ENCODE measurements at regions not wholly inside any gene's neighbourhood (a gene's known extent, or its start where the extent isn't known, plus 50 kb on each side); places are given as distances from the start of the nearest gene placed in this dataset.
A peak's percentile ranks its signal among the peaks of the same experiment; 100 is the strongest.

DNA sequence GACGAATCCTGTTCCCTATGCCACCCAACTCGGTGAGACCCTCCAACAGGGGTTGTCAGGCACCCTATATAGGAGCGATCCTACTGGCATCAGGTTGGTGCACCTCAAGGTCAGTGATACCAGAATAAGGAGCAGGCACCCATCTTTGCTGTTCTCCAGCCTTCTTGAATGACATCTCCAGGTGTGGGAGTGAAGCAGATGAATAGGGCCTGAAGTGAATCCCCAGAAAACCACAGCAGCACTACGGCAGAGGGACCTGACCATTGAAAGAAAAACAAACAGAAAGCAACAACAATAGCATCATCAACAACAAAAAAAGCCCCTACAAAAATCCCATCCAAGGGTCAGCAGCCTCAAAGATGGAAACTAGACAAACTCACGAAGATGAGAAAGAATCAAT, 445.2 kb upstream of the ATP2B1 start:
- H3K27ac ChIP-seq, result no peak overlapping the region
- H3K4me1 ChIP-seq, result no peaks in the 10 kb centered on the region
- intact Hi-C loops (cut with DNase I), result no loop called here
- WGBS, 2 donors, result 89 to 90% methylated on average over 2 to 3 of the region's 5 CpGs
- TF ChIP-seq, protein P1, sequence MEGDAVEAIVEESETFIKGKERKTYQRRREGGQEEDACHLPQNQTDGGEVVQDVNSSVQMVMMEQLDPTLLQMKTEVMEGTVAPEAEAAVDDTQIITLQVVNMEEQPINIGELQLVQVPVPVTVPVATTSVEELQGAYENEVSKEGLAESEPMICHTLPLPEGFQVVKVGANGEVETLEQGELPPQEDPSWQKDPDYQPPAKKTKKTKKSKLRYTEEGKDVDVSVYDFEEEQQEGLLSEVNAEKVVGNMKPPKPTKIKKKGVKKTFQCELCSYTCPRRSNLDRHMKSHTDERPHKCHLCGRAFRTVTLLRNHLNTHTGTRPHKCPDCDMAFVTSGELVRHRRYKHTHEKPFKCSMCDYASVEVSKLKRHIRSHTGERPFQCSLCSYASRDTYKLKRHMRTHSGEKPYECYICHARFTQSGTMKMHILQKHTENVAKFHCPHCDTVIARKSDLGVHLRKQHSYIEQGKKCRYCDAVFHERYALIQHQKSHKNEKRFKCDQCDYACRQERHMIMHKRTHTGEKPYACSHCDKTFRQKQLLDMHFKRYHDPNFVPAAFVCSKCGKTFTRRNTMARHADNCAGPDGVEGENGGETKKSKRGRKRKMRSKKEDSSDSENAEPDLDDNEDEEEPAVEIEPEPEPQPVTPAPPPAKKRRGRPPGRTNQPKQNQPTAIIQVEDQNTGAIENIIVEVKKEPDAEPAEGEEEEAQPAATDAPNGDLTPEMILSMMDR (IDR thresholded peaks at IDR 0.05), result no peak
- TF ChIP-seq POLR2A (IDR thresholded peaks at IDR 0.05), result no peak
- no peak for DNase-seq
- no peaks in the 10 kb centered on the region for H3K27me3 ChIP-seq
- H3K4me3 ChIP-seq, result no peak overlapping the region
- no peaks in the 10 kb centered on the region for H3K36me3 ChIP-seq
- H3K9me3 ChIP-seq, result no peaks in the 10 kb centered on the region

DNA sequence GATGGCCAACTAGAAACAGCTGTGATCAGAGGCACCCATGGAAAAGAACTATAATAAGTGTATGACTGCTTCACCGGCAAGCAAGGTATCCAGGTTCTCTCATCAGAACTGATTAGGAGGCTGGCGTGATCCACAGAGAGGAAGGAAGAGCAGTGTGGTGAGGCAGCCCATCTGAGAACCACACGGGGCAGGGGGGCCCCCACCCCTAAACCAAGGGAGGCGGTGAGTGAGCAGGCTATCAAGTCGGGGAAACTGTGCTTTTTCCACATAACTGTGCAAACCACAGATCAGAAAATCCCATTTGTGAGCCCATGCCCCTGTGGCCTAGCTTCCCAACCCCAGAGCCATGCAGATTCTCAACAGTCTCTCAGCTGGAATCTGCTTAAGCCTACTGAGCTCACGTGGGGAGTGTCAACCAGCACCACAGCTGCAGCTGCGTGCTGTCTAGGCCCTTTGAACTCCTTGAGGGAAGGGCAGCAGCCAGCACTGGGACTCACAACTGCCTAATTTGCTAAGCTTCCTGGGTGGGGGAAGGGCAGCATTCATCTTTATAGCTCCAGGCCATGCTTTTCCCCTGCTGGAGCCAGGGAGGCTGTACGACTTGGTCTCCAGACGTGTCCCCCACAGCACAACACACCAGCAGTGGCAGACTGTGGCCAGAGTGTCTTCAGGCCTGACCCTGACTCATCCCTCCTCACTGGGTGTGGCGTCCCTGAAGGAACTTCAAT, 444.4 kb upstream of the ATP2B1 start:
- TF ChIP-seq, protein P1 (IDR thresholded peaks at IDR 0.05), result no peak
- TF ChIP-seq POLR2A (IDR thresholded peaks at IDR 0.05), result no peak
- Histone ChIP-seq H3K9me3 (no peaks in the 10 kb centered on the region), H3K4me3 (no peak overlapping the region), H3K27me3 (no peaks in the 10 kb centered on the region), H3K4me1 (no peaks in the 10 kb centered on the region), H3K36me3 (no peaks in the 10 kb centered on the region), H3K27ac (no peak overlapping the region)
- intact Hi-C loops (cut with DNase I), result no loop called here
- WGBS, 2 donors, result 65 to 67% methylated on average over 4 to 6 of the region's 10 CpGs
- no peak for DNase-seq

DNA sequence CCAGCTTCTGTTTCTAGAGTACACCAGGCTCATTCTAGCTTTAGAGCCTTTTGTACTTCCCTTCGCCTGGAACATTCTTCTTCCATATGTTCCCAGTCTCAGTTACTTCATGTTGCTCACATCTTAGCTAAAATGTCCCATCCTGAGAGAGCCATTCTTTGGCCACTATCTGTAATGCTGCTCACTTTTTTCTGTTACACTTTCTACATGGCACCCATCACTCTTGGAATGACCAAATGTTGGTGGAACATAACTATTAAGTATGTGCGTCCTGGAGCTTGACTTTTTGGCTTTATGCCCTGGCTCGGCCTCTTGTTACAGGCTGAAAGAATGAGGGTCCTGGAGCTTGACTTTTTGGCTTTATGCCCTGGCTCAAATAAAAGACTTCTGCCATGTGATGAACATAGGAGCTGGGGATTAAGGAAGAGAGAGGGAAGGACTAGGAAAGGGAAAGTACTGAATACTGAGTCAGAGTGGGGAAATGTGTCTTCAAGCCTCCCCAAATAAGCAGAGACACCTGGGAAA, 442.9 kb upstream of the ATP2B1 start:
- no peak for TF ChIP-seq POLR2A (IDR thresholded peaks at IDR 0.05)
- TF ChIP-seq, protein P1 (IDR thresholded peaks at IDR 0.05), result no peak
- Histone ChIP-seq H3K4me1 (no peaks in the 10 kb centered on the region), H3K27ac (no peak overlapping the region), H3K9me3 (no peaks in the 10 kb centered on the region), H3K4me3 (no peak overlapping the region), H3K27me3 (no peaks in the 10 kb centered on the region), H3K36me3 (no peaks in the 10 kb centered on the region)
- WGBS, 2 donors, result 68 to 76% methylated on average over 3 of the region's 3 CpGs
- DNase-seq, result no peak
- intact Hi-C loops (cut with DNase I), result no loop called here

DNA sequence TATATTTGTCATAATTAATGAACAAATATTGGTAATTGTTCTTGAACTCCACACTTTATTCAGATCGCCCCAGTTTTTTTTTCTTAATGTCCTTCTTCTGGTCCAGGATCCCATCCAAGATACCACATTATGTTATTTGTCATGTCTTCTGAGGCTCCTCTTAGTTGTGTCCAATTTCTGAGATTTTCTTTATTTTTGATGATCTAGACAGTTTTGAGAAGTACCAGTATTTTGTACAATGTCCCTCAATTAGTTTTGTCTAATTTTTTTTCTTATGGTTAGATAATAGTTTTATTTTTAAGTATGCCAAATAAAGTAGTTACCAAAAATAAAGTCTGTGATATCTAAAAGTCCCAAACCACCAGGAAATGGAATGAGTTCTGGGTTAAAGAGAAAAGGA, 440.8 kb upstream of the ATP2B1 start:
- Histone ChIP-seq H3K4me3 (no peak overlapping the region), H3K27ac (no peak overlapping the region), H3K36me3 (no peaks in the 10 kb centered on the region), H3K4me1 (no peaks in the 10 kb centered on the region), H3K9me3 (no peaks in the 10 kb centered on the region), H3K27me3 (no peaks in the 10 kb centered on the region)
- WGBS, 2 donors, result 89 to 95% methylated on average over 1 of the region's 1 CpG
- intact Hi-C loops (cut with DNase I), result no loop called here
- no peak for DNase-seq
- TF ChIP-seq, protein P1 (IDR thresholded peaks at IDR 0.05), result no peak
- TF ChIP-seq POLR2A (IDR thresholded peaks at IDR 0.05), result no peak

DNA sequence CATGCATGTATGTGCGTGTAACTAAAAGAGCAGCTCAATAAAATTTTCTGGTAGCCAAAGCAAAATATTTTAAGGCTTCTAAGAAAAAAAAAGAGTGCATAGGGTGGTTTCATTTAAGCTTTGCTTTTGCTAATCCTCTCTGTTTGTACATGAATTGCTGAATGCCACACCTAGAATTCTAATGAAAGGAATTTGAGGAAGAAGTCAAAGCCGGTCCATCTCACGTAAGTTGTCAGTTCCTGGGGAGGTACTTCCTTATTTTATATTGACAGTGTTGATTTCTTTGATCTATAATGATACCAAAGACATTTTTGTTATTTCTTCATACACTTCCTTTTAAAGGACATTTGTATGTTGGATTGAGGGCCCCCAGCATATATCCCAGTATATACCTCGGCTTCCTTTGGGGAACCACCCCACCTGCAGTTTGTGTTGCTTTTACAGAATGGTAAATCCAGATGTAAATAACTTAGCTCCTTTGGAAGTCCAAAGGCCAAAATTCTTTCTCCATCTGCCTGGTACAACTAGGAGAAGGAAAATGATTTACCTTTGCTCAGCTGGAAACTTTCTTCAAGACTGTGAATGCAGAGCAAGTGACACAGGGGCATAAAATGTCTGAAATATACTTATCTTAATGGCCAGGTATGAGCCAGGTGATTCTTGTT, 420.9 kb upstream of the ATP2B1 start:
- no peak for DNase-seq
- intact Hi-C loops (cut with DNase I), result no loop called here
- no peak overlapping the region for H3K4me3 ChIP-seq
- 35 to 60% methylated on average over 4 of the region's 4 CpGs for WGBS, 2 donors
- TF ChIP-seq, protein P1 (IDR thresholded peaks at IDR 0.05), result no peak
- no peak for TF ChIP-seq POLR2A (IDR thresholded peaks at IDR 0.05)
- no peaks in the 10 kb centered on the region for H3K36me3 ChIP-seq
- H3K4me1 ChIP-seq, result peaks cover 0 to 19% (median 5%) of the 10 kb centered on the region in 3 donors
- H3K27me3 ChIP-seq, result no peaks in the 10 kb centered on the region
- H3K27ac ChIP-seq, result peak overlapping the region in 3 of 4 donors; percentile 0 to 51 (median 46)
- H3K9me3 ChIP-seq, result no peaks in the 10 kb centered on the region
